GM12878 (cell line): ENCODE measurements at regions not wholly inside any gene's neighbourhood (a gene's known extent, or its start where the extent isn't known, plus 50 kb on each side); places are given as distances from the start of the nearest gene placed in this dataset.

Experiments used
- NR2C2 ChIP-seq: IDR thresholded peaks from 2 replicates; pipeline ENCODE4 v1.6.1; 2011; ENCODE audit warnings: borderline replicate concordance, low read depth; ENCODE audit not compliant: control insufficient read depth, insufficient read length
- RCOR1 ChIP-seq: conservative IDR thresholded peaks from 2 replicates; pipeline ENCODE4 v1.6.1; 2012; ENCODE audit warnings: low read depth, low read length, improper control_type of control experiment
- RFX5 ChIP-seq: IDR thresholded peaks from 2 replicates; pipeline ENCODE4 v1.6.1; 2011; ENCODE audit warnings: low read depth, low read length, improper control_type of control experiment
- TAF1 ChIP-seq: IDR thresholded peaks from 2 replicates; pipeline ENCODE4 v1.6.1; 2011; ENCODE audit warnings: mild to moderate bottlenecking, low read depth, low read length, borderline replicate concordance
- TF ChIP-seq, protein P1 (sequence below): fragments of 450-650 bp; IDR thresholded peaks from 2 replicates; pipeline ENCODE4 v1.6.1; 2017; ENCODE audit warnings: mild to moderate bottlenecking, moderate library complexity
- TF ChIP-seq, protein P2 (sequence below), 3 experiments: IDR thresholded peaks in 2 of 3; conservative IDR thresholded peaks in 1 of 3; 2 replicates each; pipeline ENCODE4 v1.5.1; 2011; ENCODE audit warnings: low read depth in 3 of 3, low read length in 3 of 3, mild to moderate bottlenecking in 3 of 3, control low read depth in 2 of 3, moderate library complexity in 2 of 3, inconsistent platforms in 1 of 3, mixed read lengths in 1 of 3; ENCODE audit not compliant: control insufficient read depth in 2 of 3, insufficient read depth in 1 of 3; ENCODE audit errors: extremely low read depth in 1 of 3
- TF ChIP-seq, protein P3 (sequence below): fragments of 450-650 bp; IDR thresholded peaks from 2 replicates; pipeline ENCODE4 v1.6.1; 2018; ENCODE audit warnings: borderline replicate concordance, mild to moderate bottlenecking; ENCODE audit not compliant: partially characterized antibody

DNA sequence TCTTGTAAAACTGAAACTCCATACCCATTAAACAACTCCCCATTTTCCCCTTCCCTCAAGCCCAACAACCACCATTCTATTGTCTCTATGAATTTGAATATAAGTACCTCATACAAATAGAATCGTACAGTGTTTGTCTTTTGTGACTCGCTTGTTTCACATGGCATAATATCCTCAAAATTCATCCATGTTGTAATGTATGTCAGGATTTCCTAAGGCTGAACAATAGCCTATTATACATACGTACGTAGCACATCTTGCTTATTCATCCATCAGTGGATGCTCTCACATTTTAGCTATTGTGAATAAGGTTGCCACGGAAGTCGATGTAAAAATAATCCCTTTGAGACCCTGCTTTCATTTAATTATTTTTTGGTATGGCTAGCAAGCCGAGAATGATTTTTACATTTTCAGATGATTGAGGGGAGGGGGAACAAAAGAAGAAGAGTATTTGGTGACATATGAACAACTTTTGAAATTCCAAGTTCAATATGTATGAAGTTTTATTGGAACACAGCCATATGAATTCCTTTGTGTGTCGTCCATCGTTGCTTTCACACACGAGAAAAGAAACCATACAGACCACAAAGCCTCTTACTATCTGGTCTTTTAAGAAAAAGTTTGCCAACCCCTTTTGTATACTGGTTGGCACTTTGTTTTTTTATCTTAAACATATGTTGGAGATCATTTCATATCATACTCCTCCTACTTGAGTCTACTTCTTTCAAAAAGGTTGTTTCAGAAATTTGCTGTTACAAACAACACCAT is 371.2 kb downstream of the NPIPA8 start:
- TF ChIP-seq, protein P1, sequence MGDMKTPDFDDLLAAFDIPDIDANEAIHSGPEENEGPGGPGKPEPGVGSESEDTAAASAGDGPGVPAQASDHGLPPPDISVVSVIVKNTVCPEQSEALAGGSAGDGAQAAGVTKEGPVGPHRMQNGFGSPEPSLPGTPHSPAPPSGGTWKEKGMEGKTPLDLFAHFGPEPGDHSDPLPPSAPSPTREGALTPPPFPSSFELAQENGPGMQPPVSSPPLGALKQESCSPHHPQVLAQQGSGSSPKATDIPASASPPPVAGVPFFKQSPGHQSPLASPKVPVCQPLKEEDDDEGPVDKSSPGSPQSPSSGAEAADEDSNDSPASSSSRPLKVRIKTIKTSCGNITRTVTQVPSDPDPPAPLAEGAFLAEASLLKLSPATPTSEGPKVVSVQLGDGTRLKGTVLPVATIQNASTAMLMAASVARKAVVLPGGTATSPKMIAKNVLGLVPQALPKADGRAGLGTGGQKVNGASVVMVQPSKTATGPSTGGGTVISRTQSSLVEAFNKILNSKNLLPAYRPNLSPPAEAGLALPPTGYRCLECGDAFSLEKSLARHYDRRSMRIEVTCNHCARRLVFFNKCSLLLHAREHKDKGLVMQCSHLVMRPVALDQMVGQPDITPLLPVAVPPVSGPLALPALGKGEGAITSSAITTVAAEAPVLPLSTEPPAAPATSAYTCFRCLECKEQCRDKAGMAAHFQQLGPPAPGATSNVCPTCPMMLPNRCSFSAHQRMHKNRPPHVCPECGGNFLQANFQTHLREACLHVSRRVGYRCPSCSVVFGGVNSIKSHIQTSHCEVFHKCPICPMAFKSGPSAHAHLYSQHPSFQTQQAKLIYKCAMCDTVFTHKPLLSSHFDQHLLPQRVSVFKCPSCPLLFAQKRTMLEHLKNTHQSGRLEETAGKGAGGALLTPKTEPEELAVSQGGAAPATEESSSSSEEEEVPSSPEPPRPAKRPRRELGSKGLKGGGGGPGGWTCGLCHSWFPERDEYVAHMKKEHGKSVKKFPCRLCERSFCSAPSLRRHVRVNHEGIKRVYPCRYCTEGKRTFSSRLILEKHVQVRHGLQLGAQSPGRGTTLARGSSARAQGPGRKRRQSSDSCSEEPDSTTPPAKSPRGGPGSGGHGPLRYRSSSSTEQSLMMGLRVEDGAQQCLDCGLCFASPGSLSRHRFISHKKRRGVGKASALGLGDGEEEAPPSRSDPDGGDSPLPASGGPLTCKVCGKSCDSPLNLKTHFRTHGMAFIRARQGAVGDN: no peak
- TF ChIP-seq, protein P2, sequence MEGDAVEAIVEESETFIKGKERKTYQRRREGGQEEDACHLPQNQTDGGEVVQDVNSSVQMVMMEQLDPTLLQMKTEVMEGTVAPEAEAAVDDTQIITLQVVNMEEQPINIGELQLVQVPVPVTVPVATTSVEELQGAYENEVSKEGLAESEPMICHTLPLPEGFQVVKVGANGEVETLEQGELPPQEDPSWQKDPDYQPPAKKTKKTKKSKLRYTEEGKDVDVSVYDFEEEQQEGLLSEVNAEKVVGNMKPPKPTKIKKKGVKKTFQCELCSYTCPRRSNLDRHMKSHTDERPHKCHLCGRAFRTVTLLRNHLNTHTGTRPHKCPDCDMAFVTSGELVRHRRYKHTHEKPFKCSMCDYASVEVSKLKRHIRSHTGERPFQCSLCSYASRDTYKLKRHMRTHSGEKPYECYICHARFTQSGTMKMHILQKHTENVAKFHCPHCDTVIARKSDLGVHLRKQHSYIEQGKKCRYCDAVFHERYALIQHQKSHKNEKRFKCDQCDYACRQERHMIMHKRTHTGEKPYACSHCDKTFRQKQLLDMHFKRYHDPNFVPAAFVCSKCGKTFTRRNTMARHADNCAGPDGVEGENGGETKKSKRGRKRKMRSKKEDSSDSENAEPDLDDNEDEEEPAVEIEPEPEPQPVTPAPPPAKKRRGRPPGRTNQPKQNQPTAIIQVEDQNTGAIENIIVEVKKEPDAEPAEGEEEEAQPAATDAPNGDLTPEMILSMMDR (IDR thresholded peaks at IDR 0.05 in 2 of 3, conservative IDR thresholded peaks at IDR 0.05 in 1 of 3; ENCODE audit: control insufficient read depth in 2 of 3, extremely low read depth in 1 of 3, insufficient read depth in 1 of 3, low read depth in 3 of 3, low read length in 3 of 3): no peak
- TF ChIP-seq, protein P3, sequence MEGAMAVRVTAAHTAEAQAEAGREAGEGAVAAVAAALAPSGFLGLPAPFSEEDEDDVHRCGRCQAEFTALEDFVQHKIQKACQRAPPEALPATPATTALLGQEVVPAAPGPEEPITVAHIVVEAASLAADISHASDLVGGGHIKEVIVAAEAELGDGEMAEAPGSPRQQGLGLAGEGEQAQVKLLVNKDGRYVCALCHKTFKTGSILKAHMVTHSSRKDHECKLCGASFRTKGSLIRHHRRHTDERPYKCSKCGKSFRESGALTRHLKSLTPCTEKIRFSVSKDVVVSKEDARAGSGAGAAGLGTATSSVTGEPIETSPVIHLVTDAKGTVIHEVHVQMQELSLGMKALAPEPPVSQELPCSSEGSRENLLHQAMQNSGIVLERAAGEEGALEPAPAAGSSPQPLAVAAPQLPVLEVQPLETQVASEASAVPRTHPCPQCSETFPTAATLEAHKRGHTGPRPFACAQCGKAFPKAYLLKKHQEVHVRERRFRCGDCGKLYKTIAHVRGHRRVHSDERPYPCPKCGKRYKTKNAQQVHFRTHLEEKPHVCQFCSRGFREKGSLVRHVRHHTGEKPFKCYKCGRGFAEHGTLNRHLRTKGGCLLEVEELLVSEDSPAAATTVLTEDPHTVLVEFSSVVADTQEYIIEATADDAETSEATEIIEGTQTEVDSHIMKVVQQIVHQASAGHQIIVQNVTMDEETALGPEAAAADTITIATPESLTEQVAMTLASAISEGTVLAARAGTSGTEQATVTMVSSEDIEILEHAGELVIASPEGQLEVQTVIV: no peak
- no peak for TF ChIP-seq RCOR1
- no peak for TF ChIP-seq TAF1
- no peak for TF ChIP-seq RFX5
- no peak for TF ChIP-seq NR2C2
